ENCODE measurements at regions not wholly inside any gene's neighbourhood (a gene's known extent, or its start where the extent isn't known, plus 50 kb on each side); places are given as distances from the start of the nearest gene placed in this dataset.
A peak's percentile ranks its signal among the peaks of the same experiment; 100 is the strongest.

GRCh38 chr11:130726234-130727037 lies 189.8 kb downstream of the SNX19 start:
- ChIA-PET POLR2A (ENCODE audit: low non-redundant PET) (no interaction called here), CTCF (interaction anchor here (0.5 kb wide), 1 partner anchor 395 kb away, joined by 3 read pairs; no protein-coding TSS in a partner anchor)
- peak overlapping the region; percentile 79 for H3K27ac ChIP-seq
- no peak for TF ChIP-seq CTCF (conservative IDR thresholded peaks at IDR 0.05; ENCODE audit: low read depth)
- no peak for DNase-seq (ENCODE audit: low spot score)

- peak overlapping the region; percentile 21; the same call in 1 of the 2 replicates for H3K27ac ChIP-seq
- no peak for DNase-seq (ENCODE audit: low spot score)
- ChIA-PET POLR2A (ENCODE audit: low non-redundant PET) (no interaction called here), CTCF (interaction anchor here (0.5 to 0.6 kb wide), 4 partner anchors 10 to 396 kb away, joined by 3 to 4 read pairs (median 3); no protein-coding TSS in a partner anchor)
- TF ChIP-seq CTCF (conservative IDR thresholded peaks at IDR 0.05; ENCODE audit: low read depth), result no peak
These were observed 188.8 kb downstream of the SNX19 start for GRCh38 chr11:130727157-130728119.

- no peak for TF ChIP-seq CTCF (conservative IDR thresholded peaks at IDR 0.05; ENCODE audit: low read depth)
- CTCF ChIA-PET, result interaction anchor here (0.5 to 0.6 kb wide), 4 partner anchors 11 to 202 kb away, joined by 3 to 4 read pairs (median 4); no protein-coding TSS in a partner anchor
- DNase-seq (ENCODE audit: low spot score), result no peak
- POLR2A ChIA-PET (ENCODE audit: low non-redundant PET), result no interaction called here
- peak overlapping the region; percentile 21; the same call in 1 of the 2 replicates for H3K27ac ChIP-seq
These were observed 187.8 kb downstream of the SNX19 start for GRCh38 chr11:130728185-130729180.

- ChIA-PET POLR2A (ENCODE audit: low non-redundant PET) (no interaction called here), CTCF (interaction anchor here (0.6 kb wide), 1 partner anchor 202 kb away, joined by 4 read pairs; no protein-coding TSS in a partner anchor)
- TF ChIP-seq CTCF (conservative IDR thresholded peaks at IDR 0.05; ENCODE audit: low read depth), result no peak
- DNase-seq (ENCODE audit: low spot score), result no peak
- no peak overlapping the region for H3K27ac ChIP-seq
These were observed 187.1 kb downstream of the SNX19 start for GRCh38 chr11:130729193-130729592.

GRCh38 chr11:130729678-130730300 lies 186.5 kb downstream of the SNX19 start:
- no peak for DNase-seq (ENCODE audit: low spot score)
- POLR2A ChIA-PET (ENCODE audit: low non-redundant PET), result no interaction called here
- no peak overlapping the region for H3K27ac ChIP-seq
- TF ChIP-seq CTCF (conservative IDR thresholded peaks at IDR 0.05; ENCODE audit: low read depth), result no peak
- CTCF ChIA-PET, result no interaction called here

Data from RWPE1 (cell line).